Lower leg skin (tissue), 3 donors: ENCODE measurements at regions not wholly inside any gene's neighbourhood (a gene's known extent, or its start where the extent isn't known, plus 50 kb on each side); places are given as distances from the start of the nearest gene placed in this dataset.

Experiments
- CTCF ChIP-seq, 3 donors: fragments of 450-650 bp; IDR thresholded peaks; one replicate each; pipeline ENCODE4 v1.5.1; 2016; ENCODE audit warnings: antibody characterized with exemption in 3 of 3, mild to moderate bottlenecking in 3 of 3, moderate library complexity in 2 of 3
- POLR2A ChIP-seq, 2 donors: fragments of 450-650 bp; IDR thresholded peaks; one replicate each; pipeline ENCODE4 v1.6.1; 2016 to 2017; ENCODE audit warnings: antibody characterized with exemption in 2 of 2, mild to moderate bottlenecking in 1 of 2, moderate library complexity in 1 of 2

GRCh38 chr19:27792576-27793127 is 1420.3 kb downstream of the UQCRFS1 start:
- TF ChIP-seq CTCF (IDR thresholded peaks at IDR 0.05), result no peak
- TF ChIP-seq POLR2A (IDR thresholded peaks at IDR 0.05), result no peak
